ENCODE measurements at regions not wholly inside any gene's neighbourhood (a gene's known extent, or its start where the extent isn't known, plus 50 kb on each side); places are given as distances from the start of the nearest gene placed in this dataset.
"Not testable (repeated sequence)": the region's sequence is repeated elsewhere in the genome, so short reads cannot be mapped to it uniquely, and the experiment has no call there.

GRCh38 chr4:82181789-82182188 is 192.0 kb downstream of the HNRNPD start:
- no peak for DNase-seq (ENCODE audit: low read depth)

- DNase-seq (ENCODE audit: low read depth): no peak
Observed at GRCh38 chr4:82172186-82172585, 201.6 kb downstream of the HNRNPD start.

- no peak for DNase-seq (ENCODE audit: low read depth)
Observed at GRCh38 chr4:82171531-82172155, 202.1 kb downstream of the HNRNPD start.

GRCh38 chr4:82149750-82150149 is 224.0 kb downstream of the HNRNPD start:
- DNase-seq (ENCODE audit: low read depth): no peak

GRCh38 chr4:82145850-82146249 is 227.9 kb downstream of the HNRNPD start:
- DNase-seq (ENCODE audit: low read depth): no peak

GRCh38 chr4:82140422-82140821 is 233.4 kb downstream of the HNRNPD start:
- no peak for DNase-seq (ENCODE audit: low read depth)

- no peak for DNase-seq (ENCODE audit: low read depth)
Observed at GRCh38 chr4:82139287-82139686, 234.5 kb downstream of the HNRNPD start.

GRCh38 chr4:82138374-82138773 is 235.4 kb downstream of the HNRNPD start:
- DNase-seq (ENCODE audit: low read depth): no peak

GRCh38 chr4:82136161-82136801 is 237.5 kb downstream of the HNRNPD start:
- no peak for DNase-seq (ENCODE audit: low read depth)

- DNase-seq (ENCODE audit: low read depth): no peak
Observed at GRCh38 chr4:82128355-82128754, 245.4 kb downstream of the HNRNPD start.

GRCh38 chr4:82126512-82127040 is 247.2 kb downstream of the HNRNPD start:
- DNase-seq (ENCODE audit: low read depth): no peak

GRCh38 chr4:82125787-82126297 is 247.9 kb downstream of the HNRNPD start:
- no peak for DNase-seq (ENCODE audit: low read depth)

- DNase-seq (ENCODE audit: low read depth): no peak
Observed at GRCh38 chr4:82124932-82125786, 248.6 kb downstream of the HNRNPD start.

- DNase-seq (ENCODE audit: low read depth): no peak
Observed at GRCh38 chr4:82124365-82124764, 249.4 kb downstream of the HNRNPD start.

- no peak for DNase-seq (ENCODE audit: low read depth)
Observed at GRCh38 chr4:82123934-82124333, 249.9 kb downstream of the HNRNPD start.

GRCh38 chr4:82115183-82115582 is 258.6 kb downstream of the HNRNPD start:
- not testable (repeated sequence) for DNase-seq (ENCODE audit: low read depth)

GRCh38 chr4:82108506-82108905 is 265.3 kb downstream of the HNRNPD start:
- no peak for DNase-seq (ENCODE audit: low read depth)

GRCh38 chr4:82104578-82104977 is 269.2 kb downstream of the HNRNPD start:
- DNase-seq (ENCODE audit: low read depth): no peak

- no peak for DNase-seq (ENCODE audit: low read depth)
Observed at GRCh38 chr4:82099928-82100579, 273.7 kb downstream of the HNRNPD start.

- DNase-seq (ENCODE audit: low read depth): no peak
Observed at GRCh38 chr4:82097504-82097903, 276.3 kb downstream of the HNRNPD start.

GRCh38 chr4:82090717-82091116 is 283.1 kb downstream of the HNRNPD start:
- no peak for DNase-seq (ENCODE audit: low read depth)

- no peak for DNase-seq (ENCODE audit: low read depth)
Observed at GRCh38 chr4:82084747-82085146, 289.0 kb downstream of the HNRNPD start.
